Peyer's patch (tissue), 4 donors: ENCODE measurements at regions not wholly inside any gene's neighbourhood (a gene's known extent, or its start where the extent isn't known, plus 50 kb on each side); places are given as distances from the start of the nearest gene placed in this dataset.

Experiments used
- POLR2A ChIP-seq, 2 donors: fragments of 450-650 bp; IDR thresholded peaks; one replicate each; pipeline ENCODE4 v1.5.1; 2017; ENCODE audit warnings: antibody characterized with exemption in 2 of 2, mild to moderate bottlenecking in 2 of 2, moderate library complexity in 2 of 2
- TF ChIP-seq, protein P1 (sequence below), 6 experiments: fragments of 450-650 bp in 4 of 6; fragments of 200-600 bp in 2 of 6; sonication (generic) in 1 of 6; IDR thresholded peaks; one replicate each; pipeline ENCODE4 v1.5.1; 2017 to 2019; ENCODE audit warnings: antibody characterized with exemption in 6 of 6, mild to moderate bottlenecking in 3 of 6, moderate library complexity in 1 of 6

DNA sequence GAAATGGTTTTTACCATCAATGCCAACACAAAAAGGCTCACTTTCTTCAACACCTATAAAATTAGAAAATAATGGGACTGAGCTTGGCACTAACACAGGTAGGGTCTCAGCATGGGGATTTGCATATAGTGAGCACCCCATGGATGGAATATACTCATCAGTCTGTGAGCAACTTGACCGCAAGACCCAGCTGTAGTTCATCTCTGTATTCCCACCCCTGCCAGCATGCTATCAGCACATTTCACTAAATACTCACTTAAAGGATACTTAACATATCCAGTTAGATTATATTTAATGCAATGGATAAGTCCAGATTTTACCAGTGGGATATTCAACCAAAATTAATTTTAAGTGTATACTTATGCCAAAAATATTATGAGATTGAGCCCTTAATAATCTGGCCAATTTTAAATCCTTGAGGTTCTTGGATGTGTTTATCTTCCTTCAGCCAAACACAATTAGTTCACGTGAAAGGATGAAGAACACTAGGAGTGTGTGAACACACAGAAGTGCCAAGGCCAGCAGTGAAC, 66.7 kb downstream of the C16orf95 start:
- TF ChIP-seq, protein P1, sequence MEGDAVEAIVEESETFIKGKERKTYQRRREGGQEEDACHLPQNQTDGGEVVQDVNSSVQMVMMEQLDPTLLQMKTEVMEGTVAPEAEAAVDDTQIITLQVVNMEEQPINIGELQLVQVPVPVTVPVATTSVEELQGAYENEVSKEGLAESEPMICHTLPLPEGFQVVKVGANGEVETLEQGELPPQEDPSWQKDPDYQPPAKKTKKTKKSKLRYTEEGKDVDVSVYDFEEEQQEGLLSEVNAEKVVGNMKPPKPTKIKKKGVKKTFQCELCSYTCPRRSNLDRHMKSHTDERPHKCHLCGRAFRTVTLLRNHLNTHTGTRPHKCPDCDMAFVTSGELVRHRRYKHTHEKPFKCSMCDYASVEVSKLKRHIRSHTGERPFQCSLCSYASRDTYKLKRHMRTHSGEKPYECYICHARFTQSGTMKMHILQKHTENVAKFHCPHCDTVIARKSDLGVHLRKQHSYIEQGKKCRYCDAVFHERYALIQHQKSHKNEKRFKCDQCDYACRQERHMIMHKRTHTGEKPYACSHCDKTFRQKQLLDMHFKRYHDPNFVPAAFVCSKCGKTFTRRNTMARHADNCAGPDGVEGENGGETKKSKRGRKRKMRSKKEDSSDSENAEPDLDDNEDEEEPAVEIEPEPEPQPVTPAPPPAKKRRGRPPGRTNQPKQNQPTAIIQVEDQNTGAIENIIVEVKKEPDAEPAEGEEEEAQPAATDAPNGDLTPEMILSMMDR (IDR thresholded peaks at IDR 0.05): no peak
- no peak for TF ChIP-seq POLR2A (IDR thresholded peaks at IDR 0.05)
